ENCODE measurements at regions not wholly inside any gene's neighbourhood (a gene's known extent, or its start where the extent isn't known, plus 50 kb on each side); places are given as distances from the start of the nearest gene placed in this dataset.

DNA sequence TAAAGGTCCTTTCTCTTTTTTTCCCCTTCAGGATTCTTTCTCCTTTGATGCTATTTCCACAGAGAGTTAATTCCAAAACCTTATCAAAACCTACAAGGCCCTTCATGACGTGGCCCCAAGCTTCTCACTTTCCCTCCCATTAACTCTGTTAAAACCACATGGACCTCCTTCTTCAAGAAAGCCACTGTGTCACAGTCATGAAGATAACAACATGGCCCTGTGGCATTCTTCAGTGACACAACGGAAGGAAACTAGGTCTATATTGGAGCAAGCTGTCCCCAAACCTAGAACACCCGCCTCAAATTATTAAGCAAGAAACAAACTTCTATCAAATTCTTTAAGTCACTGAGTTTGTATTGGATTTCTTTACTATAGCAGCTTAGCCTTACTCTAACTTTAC lies 611.1 kb downstream of the NUF2 start:
- TF ChIP-seq GATA3 (IDR thresholded peaks at IDR 0.05; ENCODE audit: low read depth, low read length), result no peak
- no peak for TF ChIP-seq GATA2 (IDR thresholded peaks at IDR 0.05; ENCODE audit: low read depth, low read length)
